A549 (cell line): ENCODE measurements at regions not wholly inside any gene's neighbourhood (a gene's known extent, or its start where the extent isn't known, plus 50 kb on each side); places are given as distances from the start of the nearest gene placed in this dataset.
"Not testable (repeated sequence)": the region's sequence is repeated elsewhere in the genome, so short reads cannot be mapped to it uniquely, and the experiment has no call there.

Source experiments
- CEBPB ChIP-seq, 2 experiments: fragments of >200 bp in 1 of 2; sonication (Bioruptor Twin) in 1 of 2; formaldehyde crosslinking in 1 of 2; IDR thresholded peaks; 2 replicates each; pipeline ENCODE4 v1.6.1; 2012 to 2016
- EP300 ChIP-seq, 2 experiments: fragments of >200 bp; sonication (Bioruptor Twin); formaldehyde crosslinking; IDR thresholded peaks; 2 replicates in 1 of 2; 3 replicates in 1 of 2; pipeline ENCODE4 v1.6.1; 2016 to 2017
- ESRRA ChIP-seq: fragments of 150-350 bp; IDR thresholded peaks from 2 replicates; pipeline ENCODE4 v1.6.1; 2014; ENCODE audit warnings: mild to moderate bottlenecking, low read length, borderline replicate concordance
- HEYL ChIP-seq: fragments of 250-450 bp; sonication (Bioruptor Pico); IDR thresholded peaks from 2 replicates; pipeline ENCODE4 v1.8.0; 2021; ENCODE audit warnings: mild to moderate bottlenecking, moderate library complexity
- POLR2A ChIP-seq: IDR thresholded peaks from 2 replicates; pipeline ENCODE4 v1.6.1; 2012; ENCODE audit warnings: mild to moderate bottlenecking, low read length
- POLR2AphosphoS2 ChIP-seq: conservative IDR thresholded peaks from 2 replicates; pipeline ENCODE4 v1.6.1; 2012; ENCODE audit warnings: low read length, improper control_type of control experiment, inconsistent platforms
- ZFP36 ChIP-seq: fragments of 450-650 bp; IDR thresholded peaks from 2 replicates; pipeline ENCODE4 v1.6.1; 2014; ENCODE audit warnings: borderline replicate concordance; ENCODE audit not compliant: partially characterized antibody
- TF ChIP-seq, protein P1 (sequence below): fragments of >200 bp; sonication (Bioruptor Twin); formaldehyde crosslinking; IDR thresholded peaks from 3 replicates; pipeline ENCODE4 v1.5.1; 2016
- TF ChIP-seq, protein P2 (sequence below): fragments of 200-600 bp; sonication (generic); IDR thresholded peaks from 2 replicates; pipeline ENCODE4 v1.6.1; 2016; ENCODE audit warnings: antibody characterized with exemption, mild to moderate bottlenecking, moderate library complexity

DNA sequence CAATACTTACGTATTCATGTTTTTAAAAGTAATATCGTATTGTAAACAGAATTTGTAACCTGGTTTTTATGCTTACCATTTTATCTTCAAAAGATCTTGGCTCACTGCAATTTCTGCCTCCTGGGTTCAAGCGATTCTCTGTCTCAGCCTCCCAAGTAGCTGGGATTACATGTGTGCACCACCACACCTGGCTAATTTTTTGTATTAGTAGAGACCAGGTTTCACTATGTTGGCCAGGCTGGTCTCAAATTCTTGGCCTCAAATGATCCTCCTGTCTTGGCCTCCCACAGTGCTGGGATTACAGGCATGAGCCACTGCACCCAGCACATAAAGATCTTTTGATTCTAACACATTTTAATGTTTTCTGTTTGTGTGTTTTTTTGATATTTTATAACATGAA lies 50.7 kb upstream of the DKK3 start:
- TF ChIP-seq HEYL (CRISPR knock-in tag); CEBPB (IDR thresholded peaks at IDR 0.05); ZFP36; POLR2AphosphoS2; POLR2A; EP300 (IDR thresholded peaks at IDR 0.05); ESRRA: not testable (repeated sequence)
- TF ChIP-seq, protein P1, sequence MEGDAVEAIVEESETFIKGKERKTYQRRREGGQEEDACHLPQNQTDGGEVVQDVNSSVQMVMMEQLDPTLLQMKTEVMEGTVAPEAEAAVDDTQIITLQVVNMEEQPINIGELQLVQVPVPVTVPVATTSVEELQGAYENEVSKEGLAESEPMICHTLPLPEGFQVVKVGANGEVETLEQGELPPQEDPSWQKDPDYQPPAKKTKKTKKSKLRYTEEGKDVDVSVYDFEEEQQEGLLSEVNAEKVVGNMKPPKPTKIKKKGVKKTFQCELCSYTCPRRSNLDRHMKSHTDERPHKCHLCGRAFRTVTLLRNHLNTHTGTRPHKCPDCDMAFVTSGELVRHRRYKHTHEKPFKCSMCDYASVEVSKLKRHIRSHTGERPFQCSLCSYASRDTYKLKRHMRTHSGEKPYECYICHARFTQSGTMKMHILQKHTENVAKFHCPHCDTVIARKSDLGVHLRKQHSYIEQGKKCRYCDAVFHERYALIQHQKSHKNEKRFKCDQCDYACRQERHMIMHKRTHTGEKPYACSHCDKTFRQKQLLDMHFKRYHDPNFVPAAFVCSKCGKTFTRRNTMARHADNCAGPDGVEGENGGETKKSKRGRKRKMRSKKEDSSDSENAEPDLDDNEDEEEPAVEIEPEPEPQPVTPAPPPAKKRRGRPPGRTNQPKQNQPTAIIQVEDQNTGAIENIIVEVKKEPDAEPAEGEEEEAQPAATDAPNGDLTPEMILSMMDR, result not testable (repeated sequence)
- TF ChIP-seq, protein P2, sequence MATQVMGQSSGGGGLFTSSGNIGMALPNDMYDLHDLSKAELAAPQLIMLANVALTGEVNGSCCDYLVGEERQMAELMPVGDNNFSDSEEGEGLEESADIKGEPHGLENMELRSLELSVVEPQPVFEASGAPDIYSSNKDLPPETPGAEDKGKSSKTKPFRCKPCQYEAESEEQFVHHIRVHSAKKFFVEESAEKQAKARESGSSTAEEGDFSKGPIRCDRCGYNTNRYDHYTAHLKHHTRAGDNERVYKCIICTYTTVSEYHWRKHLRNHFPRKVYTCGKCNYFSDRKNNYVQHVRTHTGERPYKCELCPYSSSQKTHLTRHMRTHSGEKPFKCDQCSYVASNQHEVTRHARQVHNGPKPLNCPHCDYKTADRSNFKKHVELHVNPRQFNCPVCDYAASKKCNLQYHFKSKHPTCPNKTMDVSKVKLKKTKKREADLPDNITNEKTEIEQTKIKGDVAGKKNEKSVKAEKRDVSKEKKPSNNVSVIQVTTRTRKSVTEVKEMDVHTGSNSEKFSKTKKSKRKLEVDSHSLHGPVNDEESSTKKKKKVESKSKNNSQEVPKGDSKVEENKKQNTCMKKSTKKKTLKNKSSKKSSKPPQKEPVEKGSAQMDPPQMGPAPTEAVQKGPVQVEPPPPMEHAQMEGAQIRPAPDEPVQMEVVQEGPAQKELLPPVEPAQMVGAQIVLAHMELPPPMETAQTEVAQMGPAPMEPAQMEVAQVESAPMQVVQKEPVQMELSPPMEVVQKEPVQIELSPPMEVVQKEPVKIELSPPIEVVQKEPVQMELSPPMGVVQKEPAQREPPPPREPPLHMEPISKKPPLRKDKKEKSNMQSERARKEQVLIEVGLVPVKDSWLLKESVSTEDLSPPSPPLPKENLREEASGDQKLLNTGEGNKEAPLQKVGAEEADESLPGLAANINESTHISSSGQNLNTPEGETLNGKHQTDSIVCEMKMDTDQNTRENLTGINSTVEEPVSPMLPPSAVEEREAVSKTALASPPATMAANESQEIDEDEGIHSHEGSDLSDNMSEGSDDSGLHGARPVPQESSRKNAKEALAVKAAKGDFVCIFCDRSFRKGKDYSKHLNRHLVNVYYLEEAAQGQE, result not testable (repeated sequence)
